ENCODE measurements at regions not wholly inside any gene's neighbourhood (a gene's known extent, or its start where the extent isn't known, plus 50 kb on each side); places are given as distances from the start of the nearest gene placed in this dataset.

GRCh38 chr10:123588386-123588914 is 77.7 kb upstream of the GPR26 start:
- no peak for TF ChIP-seq CTCF (conservative IDR thresholded peaks at IDR 0.05; ENCODE audit: low read depth, low read length)
- no peak for DNase-seq (ENCODE audit: low read depth)
- no peak overlapping the region for H3K4me3 ChIP-seq (ENCODE audit: low read depth, low read length)

- H3K4me3 ChIP-seq (ENCODE audit: low read depth, low read length) = no peak overlapping the region
- DNase-seq (ENCODE audit: low read depth) = no peak
- no peak for TF ChIP-seq CTCF (conservative IDR thresholded peaks at IDR 0.05; ENCODE audit: low read depth, low read length)
Measured at GRCh38 chr10:123595661-123596060, 70.5 kb upstream of the GPR26 start.

- TF ChIP-seq CTCF (conservative IDR thresholded peaks at IDR 0.05; ENCODE audit: low read depth, low read length) = no peak
- H3K4me3 ChIP-seq (ENCODE audit: low read depth, low read length) = no peak overlapping the region
- no peak for DNase-seq (ENCODE audit: low read depth)
Measured at GRCh38 chr10:123597676-123598075, 68.5 kb upstream of the GPR26 start.

- no peak overlapping the region for H3K4me3 ChIP-seq (ENCODE audit: low read depth, low read length)
- no peak for DNase-seq (ENCODE audit: low read depth)
- no peak for TF ChIP-seq CTCF (conservative IDR thresholded peaks at IDR 0.05; ENCODE audit: low read depth, low read length)
Measured at GRCh38 chr10:123599366-123599849, 66.7 kb upstream of the GPR26 start.

GRCh38 chr10:123600177-123600576 is 66.0 kb upstream of the GPR26 start:
- H3K4me3 ChIP-seq (ENCODE audit: low read depth, low read length) = no peak overlapping the region
- TF ChIP-seq CTCF (conservative IDR thresholded peaks at IDR 0.05; ENCODE audit: low read depth, low read length) = no peak
- no peak for DNase-seq (ENCODE audit: low read depth)

GRCh38 chr10:123603130-123603529 is 63.0 kb upstream of the GPR26 start:
- H3K4me3 ChIP-seq (ENCODE audit: low read depth, low read length) = no peak overlapping the region
- no peak for DNase-seq (ENCODE audit: low read depth)
- no peak for TF ChIP-seq CTCF (conservative IDR thresholded peaks at IDR 0.05; ENCODE audit: low read depth, low read length)

GRCh38 chr10:123604506-123604905 is 61.6 kb upstream of the GPR26 start:
- no peak for DNase-seq (ENCODE audit: low read depth)
- H3K4me3 ChIP-seq (ENCODE audit: low read depth, low read length) = no peak overlapping the region
- TF ChIP-seq CTCF (conservative IDR thresholded peaks at IDR 0.05; ENCODE audit: low read depth, low read length) = no peak

Measured in epithelial cell of proximal tubule (primary cell).